GM19467 (cell line): ENCODE measurements at regions not wholly inside any gene's neighbourhood (a gene's known extent, or its start where the extent isn't known, plus 50 kb on each side); places are given as distances from the start of the nearest gene placed in this dataset.
"Not testable (repeated sequence)": the region's sequence is repeated elsewhere in the genome, so short reads cannot be mapped to it uniquely, and the experiment has no call there.

ENCODE experiments used
- ATAC-seq: cut with Tn5 transposase; IDR thresholded peaks from one replicate; pipeline ENCODE4 v1.9.1; 2021; ENCODE audit warnings: mild to moderate bottlenecking, moderate library complexity; ENCODE audit not compliant: unreplicated experiment

GRCh38 chr3:145307272-145307671 lies 853.7 kb downstream of the PLOD2 start:
- ATAC-seq = no peak

- ATAC-seq = no peak
Observed at GRCh38 chr3:145313751-145314150, 847.2 kb downstream of the PLOD2 start.

DNA sequence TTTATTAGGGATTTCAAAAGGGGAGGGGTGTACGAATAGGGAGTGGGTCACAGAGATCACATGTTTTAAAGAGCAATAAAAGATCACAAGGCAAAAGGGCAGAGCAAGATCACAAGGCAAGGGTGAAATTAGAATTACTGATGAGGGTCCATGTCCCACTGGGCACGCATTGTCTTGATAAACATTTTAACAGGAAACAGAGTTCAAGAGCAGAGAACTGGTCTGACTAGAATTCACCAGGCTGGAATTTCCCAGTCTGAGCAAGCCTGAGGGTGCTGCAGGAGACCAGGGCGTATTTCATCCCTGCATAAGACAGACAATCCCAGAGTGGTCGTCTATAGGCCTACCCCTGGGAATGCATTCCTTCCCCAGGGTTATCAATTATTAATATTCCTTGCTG lies 844.7 kb downstream of the PLOD2 start:
- ATAC-seq = not testable (repeated sequence)

DNA sequence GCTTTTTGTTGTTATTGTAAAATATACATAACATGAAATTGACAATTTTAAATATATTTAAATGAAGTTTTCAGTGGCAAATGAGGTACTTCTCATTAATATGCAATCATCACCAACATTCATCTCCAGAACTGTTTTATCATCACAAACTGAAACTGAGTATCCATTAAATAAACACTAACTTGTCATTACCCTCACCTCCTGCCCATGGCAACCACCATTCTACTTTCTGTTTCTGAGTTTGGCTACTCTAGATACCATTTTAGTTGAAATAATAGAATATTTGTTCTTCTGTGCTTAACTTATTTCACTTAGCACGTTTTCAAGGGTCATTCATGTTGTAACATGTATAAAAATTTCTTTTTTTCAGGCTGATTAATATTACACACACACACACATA lies 834.3 kb downstream of the PLOD2 start:
- ATAC-seq = no peak

DNA sequence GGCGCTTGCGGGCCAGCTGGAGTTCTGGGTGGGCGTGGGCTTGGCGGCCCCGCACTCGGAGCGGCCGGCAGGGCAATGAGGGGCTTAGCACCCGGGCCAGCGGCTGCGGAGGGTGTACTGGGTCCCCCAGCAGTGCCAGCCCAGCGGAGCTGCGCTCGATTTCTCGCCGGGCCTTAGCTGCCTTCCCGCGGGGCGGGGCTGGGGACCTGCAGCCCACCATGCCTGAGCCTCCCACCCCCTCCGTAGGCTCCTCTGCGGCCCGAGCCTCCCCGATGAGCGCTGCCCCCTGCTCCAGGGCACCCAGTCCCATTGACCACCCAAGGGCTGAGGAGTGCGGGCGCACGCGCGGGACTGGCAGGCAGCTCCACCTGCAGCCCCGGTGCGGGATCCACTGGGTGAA lies 827.6 kb downstream of the PLOD2 start:
- not testable (repeated sequence) for ATAC-seq

DNA sequence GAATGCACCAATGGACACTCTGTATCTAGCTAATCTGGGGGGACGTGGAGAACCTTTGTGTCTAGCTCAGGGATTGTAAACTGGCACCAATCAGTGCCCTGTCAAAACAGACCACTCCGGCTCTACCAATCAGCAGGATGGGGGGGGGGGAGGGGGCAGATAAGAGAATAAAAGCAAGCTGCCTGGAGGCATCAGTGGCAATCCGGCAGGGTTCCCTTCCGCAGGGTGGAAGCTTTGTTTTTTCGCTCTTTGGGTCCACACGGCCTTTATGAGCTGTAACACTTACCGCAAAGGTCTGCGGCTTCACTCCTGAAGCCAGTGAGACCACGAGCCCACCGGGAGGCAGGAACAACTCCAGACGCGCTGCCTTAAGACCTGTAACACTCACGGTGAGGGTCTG lies 827.1 kb downstream of the PLOD2 start:
- ATAC-seq = no peak

DNA sequence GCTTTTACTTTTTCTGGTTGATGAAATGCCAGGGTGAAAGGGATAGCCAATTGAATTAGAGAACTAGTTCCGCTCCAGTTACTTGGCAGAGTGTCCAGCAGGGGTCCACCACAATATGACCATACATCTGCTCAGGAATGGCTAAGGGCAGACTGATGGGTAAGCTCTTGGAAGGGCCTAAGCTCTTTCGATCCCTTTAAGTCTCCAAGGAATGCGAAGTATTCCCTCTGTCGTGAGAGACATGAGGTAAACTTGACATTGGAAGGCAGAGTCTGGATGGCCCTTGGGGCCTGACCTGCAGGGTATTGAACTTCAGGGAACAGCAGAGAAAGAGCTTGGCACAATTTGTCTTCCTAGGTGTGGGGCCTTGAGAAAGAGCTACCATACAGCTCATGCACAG lies 805.8 kb downstream of the PLOD2 start:
- ATAC-seq = no peak

GRCh38 chr3:145357453-145357852 lies 803.5 kb downstream of the PLOD2 start:
- no peak for ATAC-seq

DNA sequence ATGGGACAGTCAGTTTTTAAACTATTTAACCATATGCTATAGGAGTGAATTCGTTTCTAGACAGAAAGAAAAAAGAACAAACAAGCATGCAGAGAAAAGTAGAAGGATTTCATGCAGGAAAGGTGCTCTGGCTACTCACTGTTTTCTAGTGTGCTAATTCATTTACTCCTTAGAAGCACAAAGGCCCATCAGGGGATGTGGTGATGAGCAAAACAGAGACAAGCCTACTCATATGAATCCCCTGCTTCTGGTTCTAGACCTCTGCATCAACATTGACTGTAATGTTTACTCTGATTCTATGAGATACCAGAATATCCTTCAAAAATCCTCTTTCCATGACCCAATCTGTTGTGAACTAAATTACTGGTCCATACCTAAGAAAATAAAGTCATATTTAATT lies 801.9 kb downstream of the PLOD2 start:
- ATAC-seq = no peak

DNA sequence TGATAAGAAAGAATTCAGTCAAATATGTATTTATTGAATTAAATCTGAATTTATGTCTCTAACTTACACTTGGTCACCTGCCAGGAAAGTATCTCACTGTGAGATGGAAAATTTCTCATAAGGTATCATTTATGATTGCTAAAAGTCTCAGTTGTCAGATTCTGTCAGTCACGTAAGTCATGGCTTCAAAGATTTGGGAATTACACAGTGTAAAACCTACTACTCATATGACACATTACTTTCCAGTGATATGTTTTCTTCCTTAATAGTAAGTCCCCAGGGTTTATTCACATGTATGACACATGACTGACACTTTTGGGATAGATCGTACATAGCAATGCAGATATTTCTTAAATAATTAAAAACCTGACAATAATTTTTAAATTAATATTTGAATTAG lies 792.2 kb downstream of the PLOD2 start:
- no peak for ATAC-seq

GRCh38 chr3:145370870-145371269 lies 790.1 kb downstream of the PLOD2 start:
- ATAC-seq = no peak

GRCh38 chr3:145377301-145377700 lies 783.7 kb downstream of the PLOD2 start:
- ATAC-seq = no peak

GRCh38 chr3:145383416-145383815 lies 777.6 kb downstream of the PLOD2 start:
- ATAC-seq = no peak

- no peak for ATAC-seq
Observed at GRCh38 chr3:145384307-145384706, 776.7 kb downstream of the PLOD2 start.

DNA sequence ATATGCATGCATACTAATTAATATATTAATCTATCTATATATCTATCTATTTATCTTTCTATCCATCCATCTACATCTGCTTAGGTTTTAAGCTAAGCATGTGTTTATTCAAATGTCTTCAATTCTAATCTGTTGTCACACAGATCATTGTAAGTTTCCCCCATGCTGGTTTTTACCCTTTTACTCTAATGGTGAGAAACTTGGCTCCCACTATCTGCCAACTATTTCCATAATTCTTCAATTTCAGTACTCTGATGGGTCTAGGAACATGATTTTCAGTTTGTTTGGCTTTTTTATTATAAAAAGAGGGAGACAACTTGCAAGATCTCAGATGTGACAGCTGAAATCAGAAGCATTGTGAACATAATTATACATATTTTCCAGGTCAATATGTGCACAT lies 773.8 kb downstream of the PLOD2 start:
- no peak for ATAC-seq

GRCh38 chr3:145395421-145395820 lies 765.6 kb downstream of the PLOD2 start:
- ATAC-seq = no peak

DNA sequence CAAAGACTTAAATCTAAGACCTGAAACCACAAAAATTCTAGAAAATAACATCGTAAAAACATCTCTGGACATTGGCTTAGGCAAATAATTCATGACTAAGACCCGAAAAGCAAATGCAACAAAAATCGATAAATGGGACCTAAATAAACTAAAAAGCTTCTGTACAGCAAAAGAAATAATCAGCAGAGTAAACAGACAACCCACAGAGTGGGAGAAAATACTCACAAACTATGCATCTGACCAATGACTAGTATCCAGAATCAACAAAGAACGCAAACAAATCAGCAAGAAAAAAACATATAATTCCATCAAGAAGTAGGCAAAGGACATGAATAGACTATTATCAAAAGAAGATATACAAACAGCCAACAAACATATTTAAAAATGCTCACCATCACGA lies 749.4 kb downstream of the PLOD2 start:
- ATAC-seq = no peak

GRCh38 chr3:145417678-145418077 lies 743.3 kb downstream of the PLOD2 start:
- ATAC-seq = no peak

DNA sequence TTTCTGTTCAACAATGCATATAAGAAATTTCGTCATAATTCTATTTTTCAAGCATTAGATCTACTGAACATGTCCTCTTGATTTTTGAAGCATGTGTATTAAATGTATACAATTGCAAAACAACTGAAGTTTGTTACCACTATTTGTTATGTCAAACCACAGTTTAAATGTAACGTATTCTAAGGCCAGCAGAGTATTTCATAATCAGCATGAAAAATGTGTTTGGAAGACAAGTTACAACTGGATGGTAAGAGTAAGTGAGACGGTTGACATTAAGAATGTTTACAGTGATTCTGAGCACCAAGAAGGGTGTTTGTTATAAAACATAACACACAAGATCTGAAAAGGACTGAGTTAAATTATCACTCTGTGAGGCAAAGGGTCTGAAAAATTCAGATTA lies 738.4 kb downstream of the PLOD2 start:
- ATAC-seq = no peak

DNA sequence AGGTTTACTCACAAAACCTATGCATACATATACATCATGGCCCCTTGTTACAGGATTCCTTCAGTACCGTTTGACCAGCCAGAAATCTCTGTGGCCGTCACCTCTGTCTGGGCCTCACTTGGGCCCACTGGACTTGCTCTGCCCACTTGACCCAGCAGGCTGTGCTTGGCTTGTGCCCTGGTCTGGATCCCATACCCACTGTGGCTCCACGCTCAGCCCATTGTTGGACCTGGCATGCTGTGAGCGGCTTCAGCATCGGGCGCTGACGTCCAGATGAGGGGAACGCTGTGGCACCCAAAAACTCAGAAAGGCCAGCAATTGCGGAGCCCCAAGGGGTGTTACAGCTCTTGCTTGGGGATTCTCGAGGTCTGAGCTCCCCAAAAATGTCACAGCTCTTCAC lies 733.6 kb downstream of the PLOD2 start:
- ATAC-seq = no peak

- no peak for ATAC-seq
Observed at GRCh38 chr3:145429546-145429945, 731.4 kb downstream of the PLOD2 start.

DNA sequence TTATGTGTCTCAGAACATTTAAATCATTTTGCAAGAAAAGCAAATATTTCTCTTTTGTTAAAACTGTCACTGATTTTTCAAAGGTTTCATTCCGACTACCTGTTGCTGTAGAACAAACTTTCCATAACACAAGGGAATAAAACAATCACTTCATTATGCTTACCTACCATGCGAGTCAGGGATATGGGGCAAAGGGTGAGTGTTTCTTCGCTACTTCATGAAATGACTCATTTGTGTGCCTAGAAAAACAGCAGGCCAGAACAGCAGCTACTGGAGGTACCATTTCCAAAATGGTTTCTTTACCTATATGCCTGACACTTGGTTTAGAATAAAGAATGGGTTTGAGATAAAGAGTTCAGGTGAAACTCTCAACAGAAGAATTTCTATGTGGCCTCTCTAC lies 712.5 kb downstream of the PLOD2 start:
- no peak for ATAC-seq

DNA sequence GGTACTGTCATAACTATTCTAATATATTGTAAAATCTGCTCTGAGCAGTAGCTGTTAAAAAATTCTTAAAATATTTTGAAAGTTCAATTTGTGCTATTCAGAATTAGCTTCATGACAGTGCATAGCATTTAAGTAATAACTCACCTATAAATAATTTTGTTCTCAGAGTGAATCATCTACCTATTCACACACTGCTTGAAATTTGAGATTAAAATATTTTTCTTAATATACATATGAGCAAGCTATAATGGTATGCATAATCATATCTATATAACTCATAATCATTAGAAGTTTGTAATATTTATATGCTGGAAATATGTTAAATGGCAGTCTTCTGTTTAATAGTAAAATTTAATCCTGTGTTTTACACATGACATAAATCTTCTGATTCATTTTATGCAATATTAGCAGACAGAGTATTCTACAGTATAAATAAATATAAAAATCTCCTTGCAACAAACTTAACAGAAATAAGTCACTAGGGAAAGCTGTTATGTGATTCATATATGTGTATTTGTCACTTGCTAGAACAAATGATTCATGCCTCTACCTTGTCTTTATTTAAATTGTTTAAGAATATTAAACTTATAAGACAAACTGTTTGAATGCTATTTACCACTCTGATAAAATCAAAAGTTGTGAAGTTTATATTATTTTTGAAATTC lies 710.8 kb downstream of the PLOD2 start:
- ATAC-seq = no peak
